ENCODE measurements at regions not wholly inside any gene's neighbourhood (a gene's known extent, or its start where the extent isn't known, plus 50 kb on each side); places are given as distances from the start of the nearest gene placed in this dataset.

DNA sequence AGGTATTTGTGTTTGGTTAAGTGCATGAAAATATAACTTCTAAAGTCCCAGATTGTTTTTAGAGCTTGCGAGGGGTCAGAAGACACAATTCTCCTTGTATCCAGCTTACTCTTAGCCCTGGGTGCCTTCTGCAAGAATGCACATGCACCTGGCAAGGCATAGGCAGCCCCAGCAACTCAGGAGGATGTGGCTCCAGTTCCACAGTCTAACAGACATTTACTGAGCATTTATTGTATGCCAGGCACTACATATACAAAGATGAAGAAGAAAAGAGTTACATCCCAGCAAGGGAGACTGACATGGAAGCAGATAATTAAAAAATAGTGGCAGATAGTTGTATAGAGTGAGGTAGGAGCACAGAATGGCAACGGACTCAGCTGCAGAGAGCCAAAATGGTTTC lies 101.1 kb upstream of the FRY start:
- no peak for FAIRE-seq

- FAIRE-seq: no peak
Observed at GRCh38 chr13:31930901-31931522, 100.6 kb upstream of the FRY start.

- no peak for FAIRE-seq
Observed at GRCh38 chr13:31937436-31937835, 94.1 kb upstream of the FRY start.

- FAIRE-seq: no peak
Observed at GRCh38 chr13:31940076-31940475, 91.5 kb upstream of the FRY start.

DNA sequence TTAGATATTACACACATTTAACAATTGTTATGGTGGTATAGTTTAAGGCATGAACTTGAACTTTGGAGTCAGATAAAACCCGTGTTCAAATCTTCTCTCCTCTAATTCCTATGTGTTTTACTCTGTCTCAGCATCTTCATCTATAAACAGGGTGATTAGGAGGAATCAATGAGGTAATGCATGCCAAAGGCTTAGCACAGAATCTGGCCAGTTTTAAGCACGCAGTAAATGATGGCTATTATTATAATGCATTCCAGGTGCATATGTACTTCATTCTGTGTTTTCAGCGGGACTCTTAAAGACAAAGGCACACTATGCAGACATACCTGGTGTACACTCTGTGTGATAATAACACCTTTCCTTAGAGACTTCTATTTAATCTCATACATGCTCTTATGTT lies 88.0 kb upstream of the FRY start:
- FAIRE-seq: no peak

GRCh38 chr13:31944262-31945160 lies 87.1 kb upstream of the FRY start:
- no peak for FAIRE-seq

- no peak for FAIRE-seq
Observed at GRCh38 chr13:31945202-31945961, 86.2 kb upstream of the FRY start.

DNA sequence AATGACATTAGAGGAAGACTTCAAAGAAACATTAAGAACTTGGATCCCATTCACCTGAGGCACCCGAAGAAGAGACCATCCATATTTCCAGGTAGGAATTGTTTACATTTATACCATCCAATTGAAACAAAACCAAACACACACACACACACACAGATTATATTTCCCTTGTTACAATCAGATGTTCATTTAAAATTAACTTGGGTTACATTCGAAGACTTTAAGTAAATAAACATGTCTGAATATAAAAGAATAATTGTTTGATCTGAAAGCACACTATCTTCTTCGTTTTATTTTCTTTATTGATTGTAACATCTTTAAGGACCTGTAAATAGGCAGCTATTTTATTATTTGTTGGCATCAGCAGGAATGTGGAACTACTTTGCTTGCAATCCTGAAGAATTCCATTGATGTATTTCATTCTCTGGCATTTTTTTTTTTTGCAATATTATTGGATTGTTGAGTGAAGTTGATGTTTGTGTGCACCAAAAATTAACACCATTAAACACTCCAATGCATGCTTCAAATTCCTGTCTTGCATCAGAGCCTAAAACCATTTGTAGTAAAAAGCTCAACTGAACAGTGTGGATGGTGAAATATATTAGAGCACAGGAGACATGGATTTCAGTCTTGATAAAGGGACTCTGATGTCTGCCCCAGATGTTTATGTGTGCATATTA lies 85.3 kb upstream of the FRY start:
- FAIRE-seq: no peak

GRCh38 chr13:31947105-31947504 lies 84.5 kb upstream of the FRY start:
- FAIRE-seq: no peak

- no peak for FAIRE-seq
Observed at GRCh38 chr13:31947506-31947905, 84.1 kb upstream of the FRY start.

DNA sequence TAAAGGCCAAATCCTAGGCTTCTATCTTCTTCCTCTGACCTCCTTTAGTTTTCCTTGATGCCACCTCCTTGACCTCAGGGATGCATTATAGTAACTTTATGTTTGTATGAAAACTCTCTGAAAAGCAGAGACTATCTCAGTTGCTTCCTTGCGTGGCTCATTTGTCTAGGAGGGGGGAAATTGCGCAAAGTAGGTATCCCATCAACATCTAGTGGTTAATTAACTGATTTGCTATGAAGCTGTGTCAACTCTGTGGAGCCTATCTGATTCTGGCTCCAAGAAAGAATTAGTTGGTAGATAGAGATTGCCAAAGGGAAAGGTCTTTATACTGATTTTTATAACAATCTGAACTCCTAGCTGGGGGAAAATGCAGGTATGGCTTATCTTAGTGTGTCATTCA lies 82.1 kb upstream of the FRY start:
- no peak for FAIRE-seq

DNA sequence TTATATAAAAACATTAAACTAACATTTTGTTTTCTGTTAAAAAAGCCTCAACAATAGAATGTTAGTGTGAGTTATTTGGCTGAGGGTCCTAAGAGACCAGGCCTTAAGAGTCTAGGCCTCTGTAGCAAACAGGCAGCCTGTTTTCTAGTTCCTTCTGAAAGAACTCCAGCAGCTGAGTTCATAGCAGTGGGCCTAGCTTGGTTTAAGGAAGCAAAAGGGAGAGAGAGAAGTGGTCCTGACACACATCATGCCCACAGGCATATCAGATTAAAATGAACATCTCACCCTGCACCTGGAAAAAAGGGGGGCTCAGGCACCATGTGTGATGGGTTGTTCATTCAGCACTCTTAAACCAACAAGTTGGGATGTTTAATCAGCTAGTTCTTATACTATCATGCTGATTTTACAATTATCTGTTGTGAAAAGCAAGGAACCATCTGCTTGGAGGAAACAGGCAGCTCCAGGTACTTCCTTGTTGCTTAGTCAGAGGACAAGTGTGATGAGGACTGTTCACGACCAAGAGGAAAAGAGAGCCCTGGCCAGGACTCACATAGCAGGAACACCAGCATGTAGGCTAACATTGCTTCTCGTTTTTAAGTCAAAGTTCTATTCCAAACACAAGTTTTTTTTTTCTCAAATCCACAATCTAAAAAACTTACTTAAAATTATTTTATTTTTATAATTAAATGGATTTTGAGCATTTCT lies 81.3 kb upstream of the FRY start:
- no peak for FAIRE-seq

DNA sequence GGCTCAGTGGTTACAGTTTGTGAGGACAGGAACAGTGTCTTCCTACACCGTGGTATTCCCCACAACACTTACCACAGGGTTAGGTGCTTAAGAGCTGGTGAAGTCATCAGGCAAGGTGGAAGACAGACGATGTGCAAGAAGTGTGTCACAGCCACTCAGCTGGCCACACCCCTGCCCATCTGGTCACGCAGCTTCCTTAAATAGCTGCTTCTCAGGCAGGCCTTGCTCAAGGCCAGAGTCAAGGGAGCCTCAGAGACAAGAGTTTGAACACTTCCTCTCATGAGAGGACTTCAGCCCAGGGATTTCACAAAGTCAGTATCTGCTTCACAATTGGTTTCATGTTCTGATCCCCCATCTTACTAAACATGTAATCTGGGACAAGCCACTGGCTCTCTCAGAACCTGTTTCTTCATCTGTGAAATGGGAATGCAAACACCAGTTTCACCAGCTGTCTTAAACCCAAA lies 80.3 kb upstream of the FRY start:
- no peak for FAIRE-seq

- no peak for FAIRE-seq
Observed at GRCh38 chr13:31952641-31953380, 78.8 kb upstream of the FRY start.

GRCh38 chr13:31955101-31955500 lies 76.5 kb upstream of the FRY start:
- FAIRE-seq: no peak

DNA sequence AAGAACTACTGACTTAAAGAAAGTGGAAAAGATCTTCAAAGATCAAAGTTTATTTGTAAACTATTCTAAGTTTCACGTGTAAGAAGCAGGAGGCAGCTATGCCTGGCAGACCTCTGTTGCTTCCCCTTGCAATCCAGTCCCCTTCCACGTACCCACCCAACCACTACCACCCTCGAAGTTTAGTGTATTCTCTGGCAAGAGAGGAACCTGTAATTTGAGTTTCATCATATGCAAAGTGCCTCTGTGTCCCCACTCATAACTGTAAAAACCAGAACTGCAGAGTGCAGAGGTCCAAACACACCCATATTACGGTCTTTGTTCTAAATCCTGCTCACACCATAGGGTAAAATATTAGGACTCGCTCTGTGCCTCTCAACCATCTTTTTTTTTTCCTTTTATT lies 75.8 kb upstream of the FRY start:
- no peak for FAIRE-seq

DNA sequence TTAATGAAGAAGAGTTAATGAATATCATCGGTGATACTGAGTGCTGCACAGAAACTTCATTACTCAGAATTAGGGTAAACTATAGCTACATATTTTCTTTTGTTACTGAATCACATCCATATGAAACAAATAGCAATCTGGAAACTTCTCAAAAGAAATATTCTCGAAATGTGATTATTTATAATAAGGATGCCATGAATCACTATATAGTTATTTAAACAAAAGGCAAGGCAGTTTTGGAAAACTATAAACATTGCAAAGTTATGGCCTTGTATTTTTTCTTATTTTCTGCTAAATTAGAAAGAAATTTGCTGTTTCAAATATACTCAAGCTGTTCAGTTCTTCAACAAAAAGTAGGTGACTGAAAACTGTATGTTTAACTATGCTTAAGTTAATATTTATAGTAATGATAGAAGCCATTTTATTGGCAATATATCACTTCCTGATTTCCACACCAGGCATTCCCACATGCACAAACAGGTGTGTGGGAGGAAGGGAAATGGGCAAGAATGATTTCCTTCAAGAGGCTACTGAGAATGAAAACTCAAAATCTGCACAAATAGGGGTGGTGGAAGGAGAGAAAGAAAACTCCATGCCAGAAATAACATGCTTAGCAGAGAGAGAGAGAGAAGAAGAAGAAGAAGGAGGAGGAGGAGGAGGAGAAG lies 74.5 kb upstream of the FRY start:
- FAIRE-seq: no peak

- no peak for FAIRE-seq
Observed at GRCh38 chr13:31957772-31958171, 73.8 kb upstream of the FRY start.

DNA sequence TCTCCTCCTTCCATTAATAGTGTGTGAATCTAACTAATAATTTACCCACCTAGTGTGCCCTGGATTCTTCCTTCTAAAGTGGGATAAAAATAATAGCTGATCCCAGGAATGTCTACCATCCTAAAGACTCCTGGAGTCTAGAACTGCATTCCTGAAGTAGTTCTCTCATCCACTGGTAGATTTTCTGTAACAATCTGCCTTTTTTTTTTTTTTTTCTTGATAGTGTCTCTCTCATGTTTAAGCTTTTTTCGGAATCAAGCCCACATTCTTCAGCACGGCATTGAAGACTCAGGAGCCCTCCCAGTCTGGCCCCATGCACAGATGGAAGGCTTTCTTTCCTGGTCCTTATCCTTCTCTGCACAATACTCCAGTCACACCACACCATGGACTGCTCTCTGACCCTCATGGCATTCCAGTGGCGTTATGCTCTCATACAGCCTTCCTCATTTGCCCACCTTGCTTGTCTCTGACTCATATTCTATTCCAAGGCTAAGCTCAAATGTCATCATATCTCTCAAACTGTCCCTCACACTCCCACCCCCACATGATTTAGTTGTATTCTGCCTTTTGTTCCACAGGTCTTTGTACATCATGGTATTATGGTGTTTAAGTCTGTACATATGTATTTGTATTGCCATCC lies 68.7 kb upstream of the FRY start:
- FAIRE-seq: no peak

DNA sequence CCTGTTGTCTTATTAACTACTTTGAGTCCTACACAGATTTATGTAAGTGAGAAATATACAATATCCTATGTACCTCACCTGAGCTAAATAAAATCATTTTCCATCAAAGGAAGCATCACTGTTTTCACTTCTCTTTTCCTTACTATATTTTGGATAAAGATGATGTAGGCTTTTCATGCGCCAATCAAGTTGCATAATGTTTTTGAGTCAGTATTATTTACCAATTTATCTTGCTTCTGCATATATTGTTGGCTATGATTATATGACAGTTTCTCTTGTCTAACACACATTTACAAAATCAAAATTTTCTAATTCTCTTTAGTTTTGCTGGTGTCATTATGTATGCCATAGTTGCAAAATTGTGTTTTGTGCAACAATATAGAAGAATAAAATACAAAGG lies 67.9 kb upstream of the FRY start:
- FAIRE-seq: no peak

DNA sequence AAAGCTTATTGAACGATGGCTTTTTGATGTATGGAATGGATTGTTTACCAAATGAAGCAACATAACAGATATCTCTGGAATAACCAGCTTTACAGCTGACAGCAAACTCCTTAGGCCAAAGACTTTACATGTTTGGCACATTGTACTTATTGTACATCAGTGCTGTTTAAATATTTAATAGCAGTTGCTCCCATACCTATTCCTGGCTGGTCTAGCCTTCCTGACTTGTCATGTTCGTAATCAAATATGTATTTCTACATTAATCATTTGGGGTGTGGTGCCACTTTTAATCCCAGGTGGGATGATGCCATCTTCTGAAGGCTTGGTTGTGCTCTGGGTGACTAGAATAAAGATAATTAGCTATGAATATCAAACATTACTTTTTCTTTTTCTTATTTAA lies 67.4 kb upstream of the FRY start:
- no peak for FAIRE-seq

Measured in G401.6 (cell line).